HG03108 (cell line): ENCODE measurements at regions not wholly inside any gene's neighbourhood (a gene's known extent, or its start where the extent isn't known, plus 50 kb on each side); places are given as distances from the start of the nearest gene placed in this dataset.

Source experiments
- ATAC-seq: cut with Tn5 transposase; IDR thresholded peaks from one replicate; pipeline ENCODE4 v1.9.1; 2021; ENCODE audit warnings: moderate library complexity; ENCODE audit not compliant: unreplicated experiment

DNA sequence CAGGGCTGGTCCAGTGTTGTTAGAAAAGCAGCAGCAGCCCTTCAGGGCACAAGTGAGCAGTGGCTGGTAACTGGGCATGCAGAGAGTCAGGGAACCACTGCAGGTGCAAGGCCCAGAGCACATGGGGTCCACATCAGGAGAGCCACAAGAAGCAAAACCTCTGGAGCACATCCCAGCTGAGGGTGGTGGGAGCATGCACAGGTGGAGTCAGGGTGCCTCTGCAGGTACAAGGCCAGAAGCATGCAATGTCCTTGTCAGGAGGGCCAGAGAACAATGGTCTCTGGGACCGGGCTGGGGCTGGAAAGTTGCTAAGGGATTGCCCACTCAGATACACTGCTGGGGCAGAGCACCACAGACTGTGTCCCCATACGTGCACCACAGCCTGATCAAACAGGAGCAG, 226.1 kb upstream of the UBE2E2 start:
- ATAC-seq = no peak

DNA sequence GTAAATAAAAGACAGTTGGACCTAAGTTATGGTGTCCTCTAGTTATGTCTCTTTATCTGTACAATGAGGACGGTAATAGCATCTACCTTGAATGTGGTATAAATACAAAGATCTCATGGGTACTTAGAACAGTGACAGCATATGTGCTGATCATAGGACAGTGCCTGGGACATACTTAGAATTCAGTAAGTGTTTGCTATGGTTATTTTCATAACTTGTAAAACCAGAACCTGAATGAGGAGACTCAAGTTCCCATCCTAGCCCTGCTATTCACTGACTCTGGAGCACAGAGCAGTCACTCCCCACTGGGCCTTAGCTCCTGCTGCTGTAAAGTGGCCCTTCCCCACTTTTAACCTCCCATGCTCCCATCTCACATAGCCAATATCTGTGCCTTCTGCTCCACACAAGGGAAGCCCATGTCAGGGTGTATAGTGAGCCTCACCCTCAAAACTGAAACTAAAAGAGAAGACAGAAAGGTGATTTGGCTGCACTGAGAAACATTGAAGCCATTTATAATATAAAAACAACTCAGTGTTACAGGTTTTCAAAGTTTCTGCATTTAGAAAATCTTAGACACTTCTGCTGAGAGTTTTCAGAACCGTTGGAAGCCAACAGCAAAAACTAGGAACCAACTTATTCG, 225.4 kb upstream of the UBE2E2 start:
- ATAC-seq = no peak

DNA sequence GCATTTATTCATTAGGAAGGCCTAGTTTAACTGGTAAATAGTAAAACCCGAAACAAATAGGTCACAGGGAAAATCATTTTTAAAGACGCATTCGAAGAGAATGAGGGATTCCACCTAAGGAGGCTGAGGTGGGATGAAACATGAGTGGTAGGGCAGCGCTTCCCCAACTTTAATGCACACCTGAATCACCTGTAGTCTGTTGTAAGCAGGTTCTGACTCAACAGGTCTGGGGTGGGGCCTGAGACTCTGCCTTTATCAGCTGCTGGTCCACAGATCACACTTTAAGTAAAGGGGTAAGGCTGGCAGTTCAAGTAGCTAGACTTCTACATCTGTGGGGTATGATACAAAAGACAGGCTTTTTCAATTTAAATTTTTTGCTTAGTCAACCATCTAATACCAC, 223.5 kb upstream of the UBE2E2 start:
- ATAC-seq = no peak

DNA sequence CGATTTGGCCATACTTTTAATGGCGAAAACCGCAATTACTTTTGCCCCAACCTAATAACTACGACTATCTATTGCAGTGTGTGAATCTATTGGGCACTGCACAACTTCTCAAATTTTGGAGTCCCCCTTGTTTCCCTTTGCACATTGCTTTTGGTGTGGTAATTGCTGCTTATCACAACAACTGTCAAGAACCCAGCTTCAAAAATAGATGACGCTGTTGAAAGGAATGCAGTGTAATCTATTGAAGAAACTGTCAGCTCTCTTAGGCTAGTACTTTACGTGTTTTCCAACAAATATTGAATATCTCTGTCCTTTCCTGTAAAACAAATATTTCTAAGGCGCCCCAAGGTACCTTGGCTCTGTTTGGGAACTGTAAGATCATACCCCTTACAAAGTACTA, 222.8 kb upstream of the UBE2E2 start:
- ATAC-seq = no peak

DNA sequence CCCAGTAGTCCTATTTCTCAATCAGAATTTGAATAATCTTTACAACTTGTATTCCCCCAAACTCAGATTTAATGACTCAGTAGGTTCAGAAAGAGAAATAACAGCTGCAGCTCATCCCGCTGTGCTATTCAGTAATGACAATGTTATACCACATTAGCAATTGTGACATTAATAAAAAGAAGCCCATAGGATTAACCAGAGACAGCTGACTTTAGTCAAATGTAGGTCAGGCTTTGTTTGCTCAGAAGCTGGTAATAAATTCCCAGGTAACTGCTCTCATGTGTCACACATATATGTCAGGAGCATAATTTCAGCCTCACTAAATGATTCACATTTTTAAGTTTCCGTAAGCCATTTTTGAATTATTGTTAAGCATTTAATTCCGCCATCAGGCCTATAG, 222.0 kb upstream of the UBE2E2 start:
- no peak for ATAC-seq

DNA sequence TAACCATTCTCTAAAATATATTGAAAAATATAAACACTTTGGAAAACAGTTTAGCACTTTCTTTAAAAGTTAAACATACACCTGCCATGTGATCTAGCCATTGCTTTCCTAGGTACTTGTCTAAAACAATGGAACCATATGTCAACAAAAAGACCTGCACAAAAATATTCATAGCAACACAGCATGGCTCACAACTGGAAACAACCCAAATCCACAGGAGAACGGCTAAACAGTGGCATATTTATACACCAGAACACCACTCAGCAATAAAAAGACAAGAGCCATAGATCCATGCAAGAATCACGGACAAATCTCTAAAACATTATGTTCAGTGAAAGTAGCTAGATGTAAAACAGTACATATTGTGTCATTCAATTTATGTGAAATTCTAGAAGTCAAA, 221.3 kb upstream of the UBE2E2 start:
- ATAC-seq = no peak

DNA sequence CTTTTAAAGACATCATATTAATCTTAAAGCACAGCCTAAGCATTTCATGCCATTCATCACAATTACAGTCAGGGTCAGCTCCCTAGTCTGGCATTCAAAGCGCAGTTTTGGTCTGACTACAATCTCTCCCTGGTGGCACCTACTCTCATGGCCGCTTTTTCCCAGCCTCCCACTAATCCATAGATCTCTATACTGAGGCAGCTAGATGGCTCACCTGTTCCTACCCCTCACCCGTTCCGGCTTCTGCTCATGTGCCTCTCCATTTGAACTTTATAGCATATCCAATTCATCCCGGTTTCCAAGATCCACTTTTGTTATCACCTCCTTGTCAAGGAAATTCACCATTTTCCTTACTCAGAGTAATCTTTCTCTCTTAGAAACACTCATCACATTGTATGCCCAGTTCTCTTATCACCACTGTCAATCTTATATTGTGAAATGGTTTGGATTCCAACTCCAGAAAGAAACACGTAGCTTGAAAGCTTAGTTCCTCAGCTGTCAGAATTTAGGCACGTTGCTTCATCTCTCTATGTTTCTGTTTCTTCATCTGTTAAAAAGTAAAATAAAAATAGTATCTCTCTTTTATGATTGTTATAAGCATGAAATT, 220.0 kb upstream of the UBE2E2 start:
- ATAC-seq = no peak

DNA sequence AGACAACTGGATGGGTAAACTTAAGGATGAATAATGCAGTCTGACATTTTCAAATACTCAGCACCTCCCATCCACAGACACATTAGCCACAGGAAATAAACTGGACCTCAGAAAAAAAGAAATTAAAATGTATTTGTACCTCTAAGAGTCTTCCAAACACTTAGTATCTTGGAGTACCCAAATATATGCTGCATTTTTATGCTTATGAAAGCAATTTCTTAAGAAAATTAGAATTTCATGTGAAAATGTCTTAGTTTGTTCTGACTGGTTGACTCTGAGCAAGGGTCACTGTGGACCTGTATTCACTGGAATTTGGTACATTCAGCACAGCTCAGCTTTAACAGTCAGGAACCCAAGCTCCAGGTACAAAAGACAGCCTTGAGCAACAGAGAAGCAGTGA, 216.2 kb upstream of the UBE2E2 start:
- no peak for ATAC-seq

DNA sequence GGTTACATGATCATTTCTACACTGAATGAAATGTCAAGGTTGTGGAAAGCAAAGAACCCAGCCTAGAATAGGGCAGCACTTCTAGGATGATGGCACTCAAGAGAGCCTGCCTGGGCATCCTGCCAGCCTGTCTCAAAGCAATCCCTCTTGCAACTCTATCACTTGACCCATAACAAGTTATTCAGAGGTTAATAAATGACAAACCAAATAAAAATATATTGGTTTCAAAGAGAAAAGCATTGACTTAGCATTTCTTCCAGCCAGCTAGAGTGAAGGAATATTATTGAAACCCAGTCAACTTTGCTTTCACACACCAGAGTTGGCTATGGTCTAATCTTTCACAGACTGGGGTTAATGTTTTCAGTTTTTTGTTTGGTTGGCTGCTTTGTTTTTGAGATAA, 214.6 kb upstream of the UBE2E2 start:
- no peak for ATAC-seq

DNA sequence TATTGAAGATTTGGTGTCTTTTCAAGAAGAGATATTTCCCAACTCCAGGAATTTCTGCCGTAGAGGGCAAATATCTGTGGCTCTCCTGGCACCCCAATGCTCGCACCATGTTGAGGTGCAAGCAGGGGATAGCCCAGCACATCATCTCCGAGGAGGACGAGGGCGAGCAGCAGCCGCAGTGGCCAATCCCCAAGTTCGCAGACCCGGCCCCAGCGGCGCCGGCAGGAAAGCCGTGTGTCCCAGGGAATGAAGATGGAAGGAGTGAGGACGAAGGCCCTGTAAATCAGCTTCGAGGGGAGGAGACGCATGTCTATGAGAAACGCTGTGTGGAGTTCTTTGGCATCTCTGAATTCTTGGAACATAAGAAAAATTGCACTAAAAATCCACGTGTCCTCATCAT, 213.4 kb upstream of the UBE2E2 start:
- ATAC-seq = no peak

DNA sequence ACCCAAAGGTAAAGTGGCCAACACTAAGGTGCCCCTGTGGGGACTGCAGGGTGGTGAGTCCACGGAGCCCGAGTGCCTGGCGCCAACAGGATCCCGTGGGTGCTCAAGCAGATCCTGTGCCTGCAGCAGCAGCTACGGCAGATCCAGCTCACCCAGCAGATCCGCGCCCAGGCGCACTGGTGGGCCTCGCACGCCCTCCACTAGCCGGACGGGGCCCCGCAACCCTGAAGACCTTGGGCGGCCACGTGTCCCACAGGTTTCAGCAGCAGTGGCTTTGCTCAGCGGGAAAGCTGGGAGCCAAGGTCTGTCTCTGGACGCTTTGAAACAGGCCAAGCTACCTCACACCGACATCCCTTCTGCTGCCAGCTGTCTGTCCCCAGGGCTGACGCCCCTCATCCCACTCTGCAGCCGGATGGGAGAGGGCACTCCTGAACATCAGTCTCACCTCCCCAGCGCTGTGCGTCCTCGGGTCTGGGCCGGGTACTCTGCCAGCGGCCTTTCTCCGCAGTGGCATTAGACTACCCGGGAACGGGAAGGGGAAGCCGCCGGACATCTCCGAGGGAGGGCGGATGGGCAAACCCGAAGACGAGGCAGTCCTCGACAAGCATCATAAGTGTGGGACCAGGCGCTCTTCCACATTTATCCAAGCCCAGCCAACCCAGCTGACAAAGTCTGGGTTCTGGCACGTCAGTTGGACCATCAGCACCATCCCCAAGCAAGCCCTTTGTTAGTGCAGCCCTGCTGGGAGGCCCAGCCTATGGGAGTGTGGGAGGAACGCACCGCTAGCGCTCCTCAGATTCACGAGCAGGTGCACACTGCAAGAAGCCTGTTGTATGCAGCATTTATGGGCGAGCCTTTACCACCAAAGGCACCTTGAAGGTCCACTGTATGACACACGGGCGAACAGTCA, 212.6 kb upstream of the UBE2E2 start:
- no peak for ATAC-seq

DNA sequence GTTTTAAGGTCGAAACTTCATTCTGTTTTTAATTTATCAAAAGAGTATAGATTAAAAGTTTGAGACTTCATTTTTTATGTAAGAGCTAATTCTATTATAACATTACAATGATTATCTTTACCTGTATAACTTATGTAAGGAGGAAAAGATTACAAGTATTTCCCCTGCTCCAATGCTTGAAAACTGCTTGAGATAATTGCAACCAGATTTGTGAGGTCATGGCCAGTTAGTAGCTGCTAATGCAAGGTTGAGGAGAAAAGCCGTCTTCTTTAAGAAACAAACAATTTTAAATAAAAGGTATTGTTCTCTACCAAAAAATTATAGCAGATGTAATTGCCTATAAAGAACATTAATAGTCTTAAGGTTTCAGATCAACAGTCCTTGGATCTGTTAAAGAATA, 208.3 kb upstream of the UBE2E2 start:
- no peak for ATAC-seq

DNA sequence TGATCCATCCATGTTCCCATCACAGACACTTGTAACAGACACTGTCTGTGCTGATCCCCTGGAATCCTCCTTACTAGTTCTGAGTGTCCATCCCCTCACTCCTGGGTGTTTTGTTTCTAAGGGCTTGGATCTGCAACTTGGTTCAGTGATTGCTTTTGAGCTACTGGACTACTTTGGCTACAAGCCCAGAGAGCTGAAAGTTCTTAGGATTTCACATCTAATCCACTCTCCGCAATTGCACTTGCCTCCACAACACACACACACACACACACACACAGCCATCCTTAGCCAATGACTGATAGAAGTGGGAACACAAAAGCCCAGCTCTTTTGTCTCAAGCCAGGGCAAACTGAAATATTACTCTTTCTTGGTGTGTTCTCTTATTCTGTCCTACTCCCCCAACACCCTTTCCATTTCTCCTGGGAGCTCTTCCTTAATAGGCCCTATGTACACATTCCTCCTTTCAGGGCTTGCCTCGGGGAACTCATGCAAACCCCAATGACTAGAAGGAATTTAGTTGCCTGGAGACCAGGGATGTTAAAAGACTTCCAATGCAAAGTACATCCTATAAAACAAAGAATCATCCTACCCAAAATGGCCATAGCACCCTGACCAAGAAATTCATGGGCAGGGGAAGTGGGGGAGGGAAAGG, 206.1 kb upstream of the UBE2E2 start:
- ATAC-seq = no peak

DNA sequence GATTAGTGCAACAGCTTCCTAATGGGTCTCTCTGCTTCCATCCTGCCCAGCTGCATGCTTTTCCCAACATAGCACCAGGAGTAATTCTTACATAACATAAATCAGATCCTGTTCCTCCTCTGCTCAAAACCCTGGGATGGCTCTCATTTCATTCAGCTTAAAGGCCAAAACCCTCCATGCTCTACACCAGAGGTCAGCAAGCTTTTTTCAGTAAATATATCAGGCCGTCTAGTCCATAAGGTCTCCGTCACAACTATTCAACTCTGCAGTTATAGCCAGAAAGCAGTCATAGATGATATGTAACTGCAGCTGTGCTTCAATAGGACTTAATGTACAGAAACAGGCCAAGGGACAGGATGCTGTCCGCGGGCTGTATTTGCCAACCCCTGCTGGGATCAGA, 202.8 kb upstream of the UBE2E2 start:
- ATAC-seq = no peak

DNA sequence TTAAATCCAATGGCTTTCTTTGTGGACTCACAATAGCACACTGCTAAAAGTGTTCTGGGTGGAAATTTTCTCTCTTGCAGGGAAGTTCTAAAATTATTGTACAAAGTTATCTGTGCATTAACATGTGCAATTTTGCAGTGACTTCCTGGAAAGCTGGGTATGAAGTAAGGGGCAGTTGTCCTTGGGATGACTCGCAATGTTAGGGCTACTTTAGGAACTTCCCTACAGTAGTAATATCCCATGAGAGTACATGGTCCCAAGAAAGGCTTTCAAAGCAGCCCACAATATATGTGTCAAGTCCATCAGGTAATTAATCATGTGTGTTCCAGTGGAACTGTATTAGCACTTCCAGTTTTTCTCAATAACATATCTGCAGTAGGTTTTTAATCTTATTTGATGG, 201.0 kb upstream of the UBE2E2 start:
- no peak for ATAC-seq

DNA sequence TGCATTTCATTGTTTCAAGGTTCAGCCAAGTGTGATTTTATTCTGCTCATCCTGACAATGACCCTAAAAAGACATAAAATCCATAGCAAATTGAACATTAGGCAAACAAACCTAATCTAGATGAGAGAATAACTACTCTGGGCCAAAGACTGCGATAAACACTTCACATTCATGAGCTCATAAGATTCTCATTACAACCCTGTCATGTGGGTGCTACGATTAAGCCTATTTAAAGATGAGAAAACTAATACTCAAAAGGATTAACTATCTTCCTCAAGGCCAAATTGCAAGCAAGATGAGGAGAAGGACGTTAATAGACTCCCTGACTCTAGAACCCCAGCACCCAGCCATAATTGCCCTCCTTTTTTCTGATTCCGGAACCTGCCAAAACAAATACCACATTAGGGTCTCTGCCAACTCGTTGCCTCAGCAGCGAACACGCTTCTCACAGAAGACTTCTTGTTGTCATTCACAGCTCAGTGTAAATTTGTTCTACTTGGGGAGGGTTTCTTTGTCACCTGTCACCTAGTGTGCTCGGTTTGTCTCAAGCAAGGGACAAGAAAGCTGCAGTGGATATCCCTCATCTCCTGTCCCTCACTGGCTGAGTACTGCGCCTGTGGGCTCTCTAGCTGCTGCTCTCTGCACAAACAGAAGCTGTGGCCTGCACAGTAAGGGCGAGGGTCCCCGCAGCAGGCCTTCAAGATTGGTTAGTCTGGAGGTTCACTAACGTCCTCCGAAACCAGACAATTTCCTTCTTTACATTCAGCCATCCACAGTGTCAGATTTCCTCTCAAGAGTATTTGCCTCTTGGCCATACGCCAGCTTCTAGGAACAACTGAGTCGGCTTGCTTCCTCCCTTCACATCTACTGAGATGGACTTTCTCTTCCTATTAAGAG, 200.0 kb upstream of the UBE2E2 start:
- no peak for ATAC-seq

DNA sequence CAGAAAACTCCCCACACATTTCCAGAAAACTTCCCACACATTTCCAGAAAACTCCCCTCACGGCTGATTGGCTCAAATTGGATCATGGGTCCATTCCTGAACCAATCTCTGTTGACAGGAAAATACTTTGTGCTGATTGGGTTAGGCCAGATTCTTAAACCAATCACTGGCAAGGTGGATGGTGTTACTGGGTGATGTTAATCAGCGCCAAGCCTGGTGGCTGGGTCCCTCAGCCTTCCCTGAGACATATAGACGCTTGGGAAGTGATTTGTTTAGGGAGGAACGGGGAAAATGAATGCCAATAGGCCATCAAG, 199.4 kb upstream of the UBE2E2 start:
- no peak for ATAC-seq

DNA sequence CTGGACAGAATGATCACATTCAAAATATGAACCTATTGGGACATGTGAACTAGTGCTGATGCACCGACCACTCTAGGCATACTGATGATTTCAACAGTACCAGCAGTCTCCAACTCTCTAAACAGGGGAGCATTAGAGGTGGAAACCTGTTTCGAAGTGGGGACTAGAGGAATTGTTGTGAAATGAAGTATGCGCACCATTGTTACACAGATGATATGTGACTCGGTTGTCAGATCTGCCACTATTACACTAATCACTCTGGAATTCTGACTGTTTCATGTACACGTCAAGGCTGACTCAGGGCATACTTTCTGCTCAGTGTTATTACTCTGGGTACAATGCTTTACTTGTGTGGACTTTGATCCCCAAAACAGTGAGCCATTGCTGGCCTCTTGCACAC, 198.2 kb upstream of the UBE2E2 start:
- no peak for ATAC-seq

DNA sequence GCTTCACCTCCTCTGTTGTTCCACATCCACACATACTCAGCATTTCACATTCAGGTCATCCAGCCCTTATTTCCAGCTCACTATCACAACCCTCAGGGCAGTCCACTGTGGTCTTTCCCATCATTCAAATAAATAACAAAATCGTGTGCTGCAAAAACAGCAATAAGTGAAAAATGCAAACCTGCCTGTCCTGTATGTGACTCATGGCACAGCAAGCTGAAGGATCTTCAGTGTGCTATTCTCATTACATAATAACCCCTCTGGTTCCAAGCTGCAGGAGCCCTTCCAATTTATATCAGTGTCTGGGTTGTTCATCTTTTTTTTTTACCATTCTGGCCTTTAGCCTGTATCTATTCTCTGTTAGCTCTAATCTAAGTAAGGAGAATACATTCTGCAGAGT, 185.3 kb upstream of the UBE2E2 start:
- ATAC-seq = no peak

DNA sequence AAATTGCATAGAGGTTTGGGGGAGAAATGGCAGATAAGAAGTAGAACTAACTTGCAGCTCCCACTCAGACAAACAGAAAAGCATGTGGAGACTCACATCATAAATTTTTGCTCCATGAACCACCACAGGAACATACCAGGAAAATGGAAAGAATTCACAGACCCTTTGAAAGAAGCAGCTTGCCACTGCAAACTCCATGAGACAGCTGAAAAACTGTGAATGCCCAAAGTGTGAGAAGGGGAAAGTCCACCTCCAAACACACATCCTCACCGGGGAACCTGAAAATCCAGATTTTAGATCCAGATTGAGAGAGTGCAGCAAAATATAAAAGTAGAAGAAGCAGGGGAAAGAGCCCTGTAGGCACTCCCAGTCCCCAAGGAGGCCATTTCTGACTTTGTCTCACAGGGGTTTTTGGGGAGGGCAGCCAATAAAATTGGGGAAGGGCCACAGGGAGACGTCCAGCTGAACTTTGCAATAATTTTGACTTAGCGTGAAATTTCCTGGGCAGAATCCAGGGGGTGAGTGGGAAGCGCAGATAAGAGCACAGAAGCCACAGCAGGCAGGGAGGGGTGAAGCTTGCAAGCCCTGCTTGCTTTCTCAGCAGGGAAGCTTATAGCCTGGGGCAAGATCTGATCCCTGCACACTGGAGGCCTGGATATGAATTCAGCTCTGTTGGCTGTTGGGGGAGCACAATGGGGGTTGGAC, 183.4 kb upstream of the UBE2E2 start:
- ATAC-seq = no peak
